A673 (cell line): ENCODE measurements at regions not wholly inside any gene's neighbourhood (a gene's known extent, or its start where the extent isn't known, plus 50 kb on each side); places are given as distances from the start of the nearest gene placed in this dataset.
"Not testable (repeated sequence)": the region's sequence is repeated elsewhere in the genome, so short reads cannot be mapped to it uniquely, and the experiment has no call there.

Experiments
- BruUV-seq: library from RNA; stranded (reverse); fragments of 400-500 nt; replicated peaks from 2 replicates; lab custom pipeline; 2021; lab: Mats Ljungman, UMichigan
- CTCF ChIA-PET: fragments of 300-600 bp; sonication (Branson Sonifier 250); formaldehyde crosslinking; loops from one replicate; lab custom pipeline; 2022; ENCODE audit warnings: antibody characterized with exemption; lab: Charles Lee
- POLR2A ChIA-PET: fragments of 300-600 bp; sonication (Branson Sonifier 250); formaldehyde crosslinking; loops from one replicate; lab custom pipeline; 2022; ENCODE audit warnings: antibody characterized with exemption; ENCODE audit not compliant: low non-redundant PET; lab: Charles Lee
- DNase-seq: peaks from one replicate; pipeline ENCODE4 v3.0.0-alpha.2; 2015; ENCODE audit warnings: low spot score
- H3K27ac ChIP-seq: fragments of 200-600 bp; sonication (generic); 2 replicates; pipeline ENCODE4 v1.5.1; 2016; ENCODE audit warnings: mixed run types, low read depth, mild to moderate bottlenecking, mixed read lengths, antibody characterized with exemption, low read length; ENCODE audit not compliant: poor library complexity, severe bottlenecking
- H3K27me3 ChIP-seq: fragments of 200-600 bp; sonication (generic); replicated peaks from 2 replicates; pipeline ENCODE4 v1.6.1; 2017; ENCODE audit warnings: mixed run types, low read depth, mild to moderate bottlenecking, mixed read lengths, antibody characterized with exemption, low read length; ENCODE audit not compliant: insufficient read depth, poor library complexity
- H3K36me3 ChIP-seq: fragments of 200-600 bp; sonication (generic); 2 replicates; pipeline ENCODE4 v1.6.1; 2016; ENCODE audit warnings: mixed run types, mild to moderate bottlenecking, mixed read lengths, antibody characterized with exemption, low read length; ENCODE audit not compliant: insufficient read depth, poor library complexity, severe bottlenecking
- H3K4me1 ChIP-seq: fragments of 200-600 bp; sonication (generic); 2 replicates; pipeline ENCODE4 v1.6.1; 2017; ENCODE audit warnings: mixed run types, mild to moderate bottlenecking, mixed read lengths, antibody characterized with exemption, low read length; ENCODE audit not compliant: insufficient read depth, poor library complexity, severe bottlenecking
- H3K4me3 ChIP-seq: fragments of 200-600 bp; sonication (generic); 2 replicates; pipeline ENCODE4 v1.5.1; 2016; ENCODE audit warnings: low read depth, mixed run types, mild to moderate bottlenecking, mixed read lengths, low read length; ENCODE audit not compliant: poor library complexity, severe bottlenecking
- H3K9me3 ChIP-seq: fragments of 200-600 bp; sonication (generic); 2 replicates; pipeline ENCODE4 v1.6.1; 2016; ENCODE audit warnings: mixed run types, low read depth, mild to moderate bottlenecking, mixed read lengths, antibody characterized with exemption, low read length; ENCODE audit not compliant: poor library complexity, severe bottlenecking
- EZH2 ChIP-seq: fragments of 200-600 bp; sonication (generic); IDR thresholded peaks from 2 replicates; pipeline ENCODE4 v1.6.1; 2017; ENCODE audit warnings: borderline replicate concordance, low read depth, mild to moderate bottlenecking, mixed read lengths, antibody characterized with exemption, low read length; ENCODE audit not compliant: poor library complexity, severe bottlenecking
- intact Hi-C: fragments of 100-400 bp; cut with micrococcal nuclease; formaldehyde crosslinking; loops from one replicate; pipeline ENCODE4 v1.10.0; 2022; ENCODE audit not compliant: unreplicated experiment
- TF ChIP-seq, protein P1 (sequence below): fragments of 300-800, 200-600 bp; sonication (generic); conservative IDR thresholded peaks from 2 replicates; pipeline ENCODE4 v1.5.1; 2017; ENCODE audit warnings: low read depth, mild to moderate bottlenecking, antibody characterized with exemption, low read length, moderate library complexity, mixed read lengths

DNA sequence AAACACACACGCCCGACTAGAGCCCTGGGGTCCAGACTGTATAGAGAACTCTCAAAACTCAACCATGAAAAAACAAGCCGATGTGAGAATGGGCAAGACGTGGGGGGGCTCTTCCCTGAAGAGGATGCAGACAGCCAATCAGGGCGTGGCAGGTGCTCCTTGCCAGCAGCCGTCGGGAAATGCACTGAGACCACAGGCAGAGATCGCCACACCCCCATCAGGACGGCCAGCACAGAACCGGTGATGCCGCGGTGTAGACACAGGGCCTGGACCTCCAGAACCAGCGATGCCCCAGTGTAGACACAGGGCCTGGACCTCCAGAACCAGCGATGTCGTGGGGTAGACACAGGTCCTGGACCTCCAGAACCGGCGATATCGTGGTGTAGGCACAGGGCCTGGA, 169.2 kb downstream of the LAT start:
- POLR2A ChIA-PET = no interaction called here
- no TSS peak for BruUV-seq
- TF ChIP-seq, protein P1, sequence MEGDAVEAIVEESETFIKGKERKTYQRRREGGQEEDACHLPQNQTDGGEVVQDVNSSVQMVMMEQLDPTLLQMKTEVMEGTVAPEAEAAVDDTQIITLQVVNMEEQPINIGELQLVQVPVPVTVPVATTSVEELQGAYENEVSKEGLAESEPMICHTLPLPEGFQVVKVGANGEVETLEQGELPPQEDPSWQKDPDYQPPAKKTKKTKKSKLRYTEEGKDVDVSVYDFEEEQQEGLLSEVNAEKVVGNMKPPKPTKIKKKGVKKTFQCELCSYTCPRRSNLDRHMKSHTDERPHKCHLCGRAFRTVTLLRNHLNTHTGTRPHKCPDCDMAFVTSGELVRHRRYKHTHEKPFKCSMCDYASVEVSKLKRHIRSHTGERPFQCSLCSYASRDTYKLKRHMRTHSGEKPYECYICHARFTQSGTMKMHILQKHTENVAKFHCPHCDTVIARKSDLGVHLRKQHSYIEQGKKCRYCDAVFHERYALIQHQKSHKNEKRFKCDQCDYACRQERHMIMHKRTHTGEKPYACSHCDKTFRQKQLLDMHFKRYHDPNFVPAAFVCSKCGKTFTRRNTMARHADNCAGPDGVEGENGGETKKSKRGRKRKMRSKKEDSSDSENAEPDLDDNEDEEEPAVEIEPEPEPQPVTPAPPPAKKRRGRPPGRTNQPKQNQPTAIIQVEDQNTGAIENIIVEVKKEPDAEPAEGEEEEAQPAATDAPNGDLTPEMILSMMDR = no peak
- TF ChIP-seq EZH2 = no peak
- Histone ChIP-seq H3K4me1 (no peaks in the 10 kb centered on the region), H3K9me3 (no peaks in the 10 kb centered on the region), H3K4me3 (no peak overlapping the region), H3K27me3 (no peaks in the 10 kb centered on the region), H3K27ac (no peak overlapping the region), H3K36me3 (no peaks in the 10 kb centered on the region)
- intact Hi-C loops = no loop called here
- no peak for DNase-seq
- CTCF ChIA-PET = no interaction called here

DNA sequence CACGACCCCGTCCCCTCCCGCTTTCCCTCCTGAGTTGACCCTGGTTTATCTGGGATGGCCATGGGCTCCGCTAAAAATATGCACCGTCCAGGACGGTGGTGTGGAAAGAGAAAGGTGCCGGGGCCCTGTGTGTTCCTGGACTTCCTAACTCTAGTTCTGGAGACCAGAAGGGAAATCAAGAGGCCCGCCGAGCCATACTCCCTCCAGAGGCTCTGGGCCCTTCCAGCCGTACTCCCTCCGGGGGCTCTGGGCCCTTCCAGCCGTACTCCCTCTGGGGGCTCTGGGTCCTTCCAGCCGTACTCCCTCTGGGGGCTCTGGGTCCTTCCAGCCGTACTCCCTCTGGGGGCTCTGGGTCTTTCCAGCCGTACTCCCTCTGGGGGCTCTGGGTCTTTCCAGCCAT, 168.5 kb downstream of the LAT start:
- CTCF ChIA-PET, POLR2A ChIA-PET: not testable (repeated sequence)

DNA sequence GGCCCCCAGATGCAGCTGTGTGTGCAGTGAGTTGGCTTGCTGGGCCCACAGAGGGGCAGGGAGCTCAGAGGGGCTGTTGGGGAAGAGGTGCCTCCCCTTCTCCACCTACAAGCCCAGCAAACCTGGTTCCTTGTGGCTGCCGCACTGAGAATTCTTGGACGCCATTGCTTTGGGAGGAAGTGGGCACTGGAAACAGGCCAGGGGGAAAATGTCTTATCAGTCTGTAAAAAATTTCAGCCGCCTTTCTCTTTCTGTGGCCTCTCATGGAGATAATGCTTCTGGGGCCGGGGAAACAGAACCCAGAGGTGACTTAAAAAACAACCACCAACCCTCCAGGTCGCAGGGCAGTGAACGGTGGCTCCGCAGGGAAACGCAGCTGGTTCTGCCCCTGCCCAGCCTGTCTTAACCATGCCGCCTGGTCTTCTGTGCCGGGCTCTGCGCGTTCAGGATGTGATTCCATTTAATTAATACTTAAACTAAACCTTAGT, 167.7 kb downstream of the LAT start:
- CTCF ChIA-PET, H3K27me3 ChIP-seq, DNase-seq, H3K27ac ChIP-seq, POLR2A ChIA-PET, BruUV-seq, H3K4me3 ChIP-seq, intact Hi-C loops, H3K4me1 ChIP-seq, H3K36me3 ChIP-seq, H3K9me3 ChIP-seq: not testable (repeated sequence)

More for the DNA sequence above, 168.5 kb downstream of the LAT start:
- H3K27ac ChIP-seq, intact Hi-C loops, DNase-seq, H3K4me1 ChIP-seq, H3K27me3 ChIP-seq, BruUV-seq, H3K4me3 ChIP-seq, H3K9me3 ChIP-seq, H3K36me3 ChIP-seq: not testable (repeated sequence)

DNA sequence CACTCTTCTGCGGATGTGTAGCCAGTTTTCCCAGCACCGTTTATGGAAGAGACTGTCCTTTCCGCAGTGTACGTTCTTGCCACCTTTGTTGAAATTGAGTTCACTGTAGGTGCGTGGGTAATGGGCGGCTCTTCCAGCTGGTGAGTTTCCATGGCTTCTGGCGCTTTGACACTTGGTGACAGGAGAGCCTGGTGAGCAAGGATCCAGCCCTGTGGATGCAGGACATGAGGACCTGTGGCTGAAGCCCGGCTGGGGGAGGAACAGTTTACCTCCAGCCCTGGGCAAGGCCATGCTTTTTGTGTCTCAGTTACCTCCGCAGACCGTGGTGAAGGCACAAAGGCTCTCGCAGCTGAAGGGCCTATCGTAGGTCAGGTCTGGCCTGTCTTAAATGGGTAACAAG, 166.5 kb downstream of the LAT start:
- no peaks in the 10 kb centered on the region for H3K4me1 ChIP-seq
- POLR2A ChIA-PET = no interaction called here
- H3K36me3 ChIP-seq = no peaks in the 10 kb centered on the region
- DNase-seq = no peak
- intact Hi-C loops = no loop called here
- CTCF ChIA-PET = no interaction called here
- no peaks in the 10 kb centered on the region for H3K9me3 ChIP-seq
- H3K4me3 ChIP-seq = no peak overlapping the region
- TF ChIP-seq, protein P1 = no peak
- no TSS peak for BruUV-seq
- no peak overlapping the region for H3K27ac ChIP-seq
- no peaks in the 10 kb centered on the region for H3K27me3 ChIP-seq

DNA sequence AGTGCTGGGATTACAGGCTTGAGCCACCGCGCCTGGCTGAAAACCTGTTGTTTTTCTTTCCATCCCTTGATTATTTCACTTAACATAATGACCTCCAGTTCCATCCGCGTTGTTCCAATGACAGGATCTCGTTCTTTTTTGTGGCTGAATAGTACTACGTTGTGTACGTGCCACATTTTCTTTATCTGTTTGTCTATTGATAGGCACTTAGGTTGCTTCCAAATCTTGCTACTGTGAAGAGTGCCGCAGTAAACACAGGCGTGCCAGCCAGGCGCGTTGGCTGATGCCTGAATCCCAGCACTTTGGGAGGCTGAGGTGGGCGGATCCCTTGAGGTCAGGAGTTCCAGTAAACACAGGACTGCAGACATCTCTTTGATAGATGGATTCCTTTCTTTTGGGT, 165.1 kb downstream of the LAT start:
- DNase-seq, intact Hi-C loops, BruUV-seq, H3K36me3 ChIP-seq, H3K9me3 ChIP-seq, H3K27me3 ChIP-seq, H3K4me1 ChIP-seq, CTCF ChIA-PET, H3K27ac ChIP-seq, H3K4me3 ChIP-seq, POLR2A ChIA-PET: not testable (repeated sequence)
